H9 (cell line): ENCODE measurements at regions not wholly inside any gene's neighbourhood (a gene's known extent, or its start where the extent isn't known, plus 50 kb on each side); places are given as distances from the start of the nearest gene placed in this dataset.

ENCODE experiments used
- DNase-seq: peaks from one replicate; pipeline ENCODE4 v3.0.0-alpha.2; 2017
- H2AFZ ChIP-seq: one replicate; pipeline ENCODE4 v1.6.1; 2013; ENCODE audit warnings: mild to moderate bottlenecking, low read length, control low read depth, moderate library complexity
- H2AK5ac ChIP-seq: 2 replicates; pipeline ENCODE4 v1.6.1; 2013; ENCODE audit warnings: low read length, control low read depth, mixed read lengths; ENCODE audit not compliant: insufficient read length
- H2BK120ac ChIP-seq: one replicate; pipeline ENCODE4 v1.6.1; 2013; ENCODE audit warnings: low read depth, mild to moderate bottlenecking, low read length, control low read depth, inconsistent platforms; ENCODE audit not compliant: poor library complexity, severe bottlenecking
- H2BK12ac ChIP-seq: 2 replicates; pipeline ENCODE4 v1.6.1; 2013; ENCODE audit warnings: low read length, control low read depth, mixed read lengths, low read depth; ENCODE audit not compliant: insufficient read length
- H2BK15ac ChIP-seq: 2 replicates; pipeline ENCODE4 v1.6.1; 2013; ENCODE audit warnings: low read depth, low read length, control low read depth
- H2BK20ac ChIP-seq: one replicate; pipeline ENCODE4 v1.6.1; 2013; ENCODE audit warnings: low read depth, mild to moderate bottlenecking, low read length, control low read depth, inconsistent platforms; ENCODE audit not compliant: poor library complexity, severe bottlenecking
- H2BK5ac ChIP-seq: 2 replicates; pipeline ENCODE4 v1.6.1; 2013; ENCODE audit warnings: low read length, control low read depth, mixed read lengths; ENCODE audit not compliant: insufficient read length
- H3K14ac ChIP-seq: 2 replicates; pipeline ENCODE4 v1.6.1; 2013; ENCODE audit warnings: low read length, control low read depth; ENCODE audit not compliant: insufficient read depth
- H3K18ac ChIP-seq: 2 replicates; pipeline ENCODE4 v1.6.1; 2013; ENCODE audit warnings: low read depth, mild to moderate bottlenecking, mixed read lengths, low read length, control low read depth; ENCODE audit not compliant: insufficient read length
- H3K23ac ChIP-seq: 2 replicates; pipeline ENCODE4 v1.6.1; 2013; ENCODE audit warnings: low read length, control low read depth, mixed read lengths, low read depth; ENCODE audit not compliant: insufficient read length
- H3K23me2 ChIP-seq: 2 replicates; pipeline ENCODE4 v1.6.1; 2013; ENCODE audit warnings: low read depth, mild to moderate bottlenecking, mixed read lengths, low read length, control low read depth; ENCODE audit not compliant: insufficient read length, poor library complexity, severe bottlenecking
- H3K27ac ChIP-seq: 2 replicates; pipeline ENCODE4 v1.5.1; 2013; ENCODE audit warnings: low read length, control low read depth, mixed read lengths, low read depth; ENCODE audit not compliant: insufficient read length
- H3K27me3 ChIP-seq: 2 replicates; pipeline ENCODE4 v1.6.1; 2013; ENCODE audit warnings: low read length, control low read depth, inconsistent platforms; ENCODE audit not compliant: insufficient read depth
- H3K4ac ChIP-seq: 2 replicates; pipeline ENCODE4 v1.6.1; 2013; ENCODE audit warnings: low read depth, mild to moderate bottlenecking, control low read depth, inconsistent platforms, low read length, moderate library complexity
- H3K4me1 ChIP-seq: 2 replicates; pipeline ENCODE4 v1.6.1; 2013; ENCODE audit warnings: low read length, control low read depth, inconsistent platforms; ENCODE audit not compliant: insufficient read depth
- H3K4me2 ChIP-seq: 2 replicates; pipeline ENCODE4 v1.6.1; 2013; ENCODE audit warnings: low read length, control low read depth, mixed read lengths; ENCODE audit not compliant: insufficient read length, insufficient read depth
- H3K56ac ChIP-seq: 2 replicates; pipeline ENCODE4 v1.6.1; 2013; ENCODE audit warnings: low read depth, mild to moderate bottlenecking, mixed read lengths, low read length, control low read depth; ENCODE audit not compliant: insufficient read length
- H3K79me1 ChIP-seq: 2 replicates; pipeline ENCODE4 v1.6.1; 2013; ENCODE audit warnings: low read depth, mild to moderate bottlenecking, moderate library complexity, low read length, control low read depth, inconsistent platforms; ENCODE audit not compliant: insufficient read depth, poor library complexity, severe bottlenecking
- H3K79me2 ChIP-seq: 2 replicates; pipeline ENCODE4 v1.6.1; 2013; ENCODE audit warnings: low read length, control low read depth, inconsistent platforms; ENCODE audit not compliant: insufficient read depth
- H3K9ac ChIP-seq: 2 replicates; pipeline ENCODE4 v1.6.1; 2013; ENCODE audit warnings: low read length, control low read depth, mixed read lengths; ENCODE audit not compliant: insufficient read length; ENCODE audit errors: extremely low read depth
- H3K9me3 ChIP-seq: one replicate; pipeline ENCODE4 v1.6.1; 2013; ENCODE audit warnings: low read depth, low read length, inconsistent platforms; ENCODE audit not compliant: control insufficient read depth
- H3T11ph ChIP-seq: one replicate; pipeline ENCODE4 v1.6.1; 2013; ENCODE audit warnings: mild to moderate bottlenecking, low read length, control low read depth, inconsistent platforms
- H4K20me1 ChIP-seq: one replicate; pipeline ENCODE4 v1.6.1; 2013; ENCODE audit not compliant: control insufficient read depth, insufficient read length, insufficient read depth
- H4K5ac ChIP-seq: 2 replicates; pipeline ENCODE4 v1.6.1; 2013; ENCODE audit warnings: low read depth, mild to moderate bottlenecking, mixed read lengths, low read length, control low read depth; ENCODE audit not compliant: insufficient read length
- H4K8ac ChIP-seq: replicated peaks from 2 replicates; pipeline ENCODE4 v1.6.1; 2013; ENCODE audit warnings: low read length, control low read depth, mixed read lengths, low read depth; ENCODE audit not compliant: insufficient read length
- H4K91ac ChIP-seq: 2 replicates; pipeline ENCODE4 v1.6.1; 2013; ENCODE audit warnings: low read depth, mild to moderate bottlenecking, moderate library complexity, mixed read lengths, low read length, control low read depth; ENCODE audit not compliant: insufficient read length
- H3K27ac Mint-ChIP-seq, 3 experiments: 2 replicates in 2 of 3; 3 replicates in 1 of 3; pipeline ENCODE4 v1.8.0; 2020 to 2021; ENCODE audit warnings: mixed read lengths in 3 of 3, mild to moderate bottlenecking in 1 of 3, moderate library complexity in 1 of 3
- H3K27me3 Mint-ChIP-seq: 2 replicates; pipeline ENCODE4 v1.8.0; 2021; ENCODE audit warnings: low read depth, mild to moderate bottlenecking, moderate library complexity, mixed read lengths
- H3K36me3 Mint-ChIP-seq, 3 experiments: 2 replicates in 2 of 3; 3 replicates in 1 of 3; pipeline ENCODE4 v1.8.0; 2020 to 2021; ENCODE audit warnings: low read depth in 3 of 3, mixed read lengths in 3 of 3; ENCODE audit not compliant: insufficient read depth in 1 of 3
- H3K4me1 Mint-ChIP-seq, 2 experiments: 2 replicates each; pipeline ENCODE4 v1.8.0; 2020; ENCODE audit warnings: mixed read lengths in 2 of 2
- H3K4me3 Mint-ChIP-seq, 2 experiments: 2 replicates in 1 of 2; 3 replicates in 1 of 2; pipeline ENCODE4 v1.8.0; 2020 to 2021; ENCODE audit warnings: mild to moderate bottlenecking in 2 of 2, mixed read lengths in 2 of 2, moderate library complexity in 1 of 2
- H3K9me3 Mint-ChIP-seq, 2 experiments: 2 replicates in 1 of 2; 3 replicates in 1 of 2; pipeline ENCODE4 v1.8.0; 2020; ENCODE audit warnings: mild to moderate bottlenecking in 2 of 2, mixed read lengths in 2 of 2, moderate library complexity in 1 of 2
- CTCF ChIP-seq: fragments of 200-600 bp; sonication (generic); conservative IDR thresholded peaks from 3 replicates; pipeline ENCODE4 v1.8.0; 2021; ENCODE audit warnings: antibody characterized with exemption, mild to moderate bottlenecking
- WGBS: extraction: QIAGEN DNeasy Blood & Tissue Kit; methylation state at CpG from one replicate; pipeline ENCODE4 v1.1.7; 2013; ENCODE audit warnings: missing lambda C conversion rate, low lambda C conversion rate, mixed read lengths; ENCODE audit not compliant: insufficient read length; ENCODE audit errors: extremely low coverage; 5-methylcytosine and 5-hydroxymethylcytosine counted together

GRCh38 chr9:110072597-110073355, 135.2 kb downstream of the C9orf152 start:
- no peaks in the 10 kb centered on the region for H3K27me3 ChIP-seq
- no peak overlapping the region for H3K4ac ChIP-seq
- WGBS, result no CpG with 5 or more reads among the region's 5 CpGs
- no peak for TF ChIP-seq CTCF
- no peak overlapping the region for H4K8ac ChIP-seq
- no peak overlapping the region for H3T11ph ChIP-seq
- no peaks in the 10 kb centered on the region for H3K9me3 Mint-ChIP-seq
- H3K4me1 ChIP-seq, result no peaks in the 10 kb centered on the region
- H3K79me1 ChIP-seq, result peaks cover 3% of the 10 kb centered on the region
- H3K4me2 ChIP-seq, result no peak overlapping the region
- H3K9ac ChIP-seq, result no peak overlapping the region
- no peak overlapping the region for H4K91ac ChIP-seq
- no peak overlapping the region for H3K18ac ChIP-seq
- no peak overlapping the region for H2BK12ac ChIP-seq
- H3K56ac ChIP-seq, result no peak overlapping the region
- H3K27me3 Mint-ChIP-seq, result no peaks in the 10 kb centered on the region
- H3K14ac ChIP-seq, result no peak overlapping the region
- no peak overlapping the region for H2AFZ ChIP-seq
- no peak overlapping the region for H2BK5ac ChIP-seq
- DNase-seq, result no peak
- no peak overlapping the region for H3K23ac ChIP-seq
- H3K9me3 ChIP-seq, result no peaks in the 10 kb centered on the region
- no peaks in the 10 kb centered on the region; the same call in 1 of the 2 replicates for H3K79me2 ChIP-seq
- H2BK120ac ChIP-seq, result no peak overlapping the region
- no peak overlapping the region for H2BK15ac ChIP-seq
- H3K27ac Mint-ChIP-seq, result no peak overlapping the region
- no peak overlapping the region for H2BK20ac ChIP-seq
- H3K36me3 Mint-ChIP-seq, result no peaks in the 10 kb centered on the region; a peak in 4 of 7 replicates
- no peaks in the 10 kb centered on the region for H4K20me1 ChIP-seq
- no peaks in the 10 kb centered on the region for H3K23me2 ChIP-seq
- no peak overlapping the region for H3K27ac ChIP-seq
- H3K4me3 Mint-ChIP-seq, result no peak overlapping the region
- no peak overlapping the region for H4K5ac ChIP-seq
- no peak overlapping the region for H2AK5ac ChIP-seq
- H3K4me1 Mint-ChIP-seq, result peaks cover 3 to 5% of the 10 kb centered on the region in 2 experiments
